GM12878 (cell line): ENCODE measurements at regions not wholly inside any gene's neighbourhood (a gene's known extent, or its start where the extent isn't known, plus 50 kb on each side); places are given as distances from the start of the nearest gene placed in this dataset.

ENCODE experiments used
- ATAC-seq: fragments of 200-7000 bp; cut with Tn5 transposase; 3 replicates; pipeline ENCODE4 v1.9.1; 2020; ENCODE audit warnings: mild to moderate bottlenecking, moderate library complexity
- BruUV-seq: library from RNA; stranded (reverse); fragments of 400-500 nt; replicated peaks from 2 replicates; lab custom pipeline; 2021; lab: Mats Ljungman, UMichigan
- CTCF ChIA-PET: fragments of 300-600 bp; sonication (Branson Sonifier 250); formaldehyde crosslinking; extraction: SDS; loops from one replicate; lab custom pipeline; 2021; ENCODE audit warnings: inconsistent platforms; lab: Yijun Ruan, JAX
- POLR2A ChIA-PET: fragments of 350-600 bp; formaldehyde crosslinking; extraction: SDS; loops from one replicate; lab custom pipeline; 2021; ENCODE audit warnings: inconsistent platforms; lab: Charles Lee
- RAD21 ChIA-PET: fragments of 300-600 bp; sonication (Branson Sonifier 250); formaldehyde crosslinking; loops from one replicate; lab custom pipeline; 2023; ENCODE audit warnings: antibody characterized with exemption; ENCODE audit not compliant: unreplicated experiment; lab: Charles Lee
- SMC1A ChIA-PET: fragments of 300-600 bp; sonication (Branson Sonifier 250); formaldehyde crosslinking; loops from one replicate; lab custom pipeline; 2023; ENCODE audit not compliant: unreplicated experiment, uncharacterized antibody; lab: Charles Lee
- DNase-seq: peaks from one replicate; pipeline ENCODE4 v3.0.0-alpha.2; 2011; ENCODE audit warnings: low read depth, low spot score
- FAIRE-seq: peaks from 3 replicates; lab custom pipeline; 2011; peaks lifted over from hg19 to GRCh38; lab: Jason Lieb, UNC
- H2AFZ ChIP-seq: 2 replicates; pipeline ENCODE4 v1.6.0; 2011; ENCODE audit warnings: low read depth, low read length, control low read depth; ENCODE audit not compliant: control insufficient read depth
- H3K27ac ChIP-seq: 2 replicates; pipeline ENCODE4 v1.5.1; 2011; ENCODE audit warnings: control low read depth; ENCODE audit not compliant: control insufficient read depth, insufficient read depth
- H3K27me3 ChIP-seq, 2 experiments: replicated peaks in 1 of 2; 2 replicates each; pipeline versions ENCODE4 v1.6.0 to v1.6.1; 2011; ENCODE audit warnings: low read length in 1 of 2; ENCODE audit not compliant: control insufficient read depth in 2 of 2, insufficient read depth in 2 of 2
- H3K36me3 ChIP-seq, 2 experiments: 2 replicates each; pipeline ENCODE4 v1.5.1; 2011; ENCODE audit warnings: low read length in 1 of 2; ENCODE audit not compliant: control insufficient read depth in 2 of 2, insufficient read depth in 2 of 2
- H3K4me1 ChIP-seq: 2 replicates; pipeline ENCODE4 v1.6.1; 2011; ENCODE audit warnings: mild to moderate bottlenecking, low read length, moderate library complexity, mixed read lengths; ENCODE audit not compliant: control insufficient read depth, insufficient read depth
- H3K4me2 ChIP-seq: 2 replicates; pipeline ENCODE4 v1.6.0; 2011; ENCODE audit warnings: control low read depth; ENCODE audit not compliant: control insufficient read depth, insufficient read depth
- H3K4me3 ChIP-seq: fragments of 200-600 bp; sonication (generic); 2 replicates; pipeline ENCODE4 v1.5.1; 2016
- H3K79me2 ChIP-seq: 2 replicates; pipeline ENCODE4 v1.6.0; 2011; ENCODE audit warnings: low read length; ENCODE audit not compliant: control insufficient read depth, insufficient read depth
- H3K9ac ChIP-seq: 2 replicates; pipeline ENCODE4 v1.8.0; 2011; ENCODE audit warnings: low read length, control low read depth, mixed read lengths; ENCODE audit not compliant: control insufficient read depth, insufficient read depth
- H3K9me3 ChIP-seq: replicated peaks from 3 replicates; pipeline ENCODE4 v1.5.1; 2011; ENCODE audit warnings: mild to moderate bottlenecking, low read length; ENCODE audit not compliant: control insufficient read depth, insufficient read depth
- H4K20me1 ChIP-seq: 2 replicates; pipeline ENCODE4 v1.6.0; 2011; ENCODE audit not compliant: control insufficient read depth, insufficient read depth
- BCL11A ChIP-seq: IDR thresholded peaks from 2 replicates; pipeline ENCODE4 v1.6.1; 2011; ENCODE audit warnings: low read depth, low read length
- ESRRA ChIP-seq: IDR thresholded peaks from 2 replicates; pipeline ENCODE4 v1.6.1; 2012; ENCODE audit warnings: mild to moderate bottlenecking, low read length, improper control_type of control experiment
- ETV6 ChIP-seq, 2 experiments: fragments of 450-650 bp in 1 of 2; IDR thresholded peaks in 1 of 2; conservative IDR thresholded peaks in 1 of 2; 2 replicates each; pipeline ENCODE4 v1.6.1; 2014; ENCODE audit warnings: antibody characterized with exemption in 1 of 2, borderline replicate concordance in 1 of 2, low read depth in 1 of 2, mild to moderate bottlenecking in 1 of 2, moderate library complexity in 1 of 2
- JUNB ChIP-seq: IDR thresholded peaks from 2 replicates; pipeline ENCODE4 v1.6.1; 2016; ENCODE audit warnings: antibody characterized with exemption, mild to moderate bottlenecking
- MYB ChIP-seq: fragments of 150-350 bp; IDR thresholded peaks from 2 replicates; pipeline ENCODE4 v1.6.1; 2014; ENCODE audit warnings: mild to moderate bottlenecking, low read depth, low read length, borderline replicate concordance
- NR2C1 ChIP-seq: fragments of 450-650 bp; IDR thresholded peaks from 2 replicates; pipeline ENCODE4 v1.6.1; 2017; ENCODE audit warnings: antibody characterized with exemption, mild to moderate bottlenecking, moderate library complexity
- SIX5 ChIP-seq: IDR thresholded peaks from 2 replicates; pipeline ENCODE4 v1.6.1; 2011; ENCODE audit warnings: mild to moderate bottlenecking, low read depth, low read length, moderate library complexity; ENCODE audit not compliant: severe bottlenecking
- WGBS: methylation state at CpG from one replicate; pipeline ENCODE4 v1.1.6; 2016; ENCODE audit warnings: low lambda C conversion rate; ENCODE audit not compliant: insufficient replicate concordance, insufficient coverage; ENCODE audit errors: missing lambda C conversion rate; 5-methylcytosine and 5-hydroxymethylcytosine counted together
- in situ Hi-C: fragments of 300-500 bp; cut with MboI; formaldehyde crosslinking; loops from 9 replicates; pipeline ENCODE4 v1.14.3; 2018; ENCODE audit warnings: mixed read lengths
- intact Hi-C: fragments of 100-400 bp; cut with micrococcal nuclease; formaldehyde crosslinking; loops from one replicate; pipeline ENCODE4 v1.14.2; 2022; ENCODE audit not compliant: unreplicated experiment

DNA sequence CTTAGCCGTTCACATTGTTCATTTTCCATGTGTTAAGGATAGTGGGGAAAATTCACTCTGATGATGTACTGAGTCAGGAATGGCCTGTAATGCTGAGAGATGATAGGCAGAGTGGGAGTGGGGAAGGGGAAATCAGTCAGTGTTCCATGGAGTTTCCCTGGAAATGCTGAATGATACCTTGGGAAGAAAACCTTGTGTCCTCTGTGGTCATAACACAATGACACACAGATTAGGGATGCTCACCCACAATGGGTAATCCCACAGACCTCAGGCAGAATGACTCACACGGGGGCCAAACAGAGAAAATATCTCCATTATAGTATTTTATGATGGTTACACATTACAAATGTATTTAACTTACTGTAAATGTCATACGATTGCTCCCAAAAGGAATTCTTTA, 118.0 kb downstream of the SNX19 start:
- no peak for TF ChIP-seq NR2C1
- TF ChIP-seq ETV6 (conservative IDR thresholded peaks at IDR 0.05 in 1 of 2, IDR thresholded peaks at IDR 0.05 in 1 of 2; ENCODE audit: borderline replicate concordance in 1 of 2, low read depth in 1 of 2) = no peak
- BruUV-seq = no TSS peak
- CTCF ChIA-PET = no interaction called here
- Histone ChIP-seq H3K79me2 (no peaks in the 10 kb centered on the region), H3K4me3 (no peak overlapping the region), H2AFZ (no peak overlapping the region), H3K4me1 (no peaks in the 10 kb centered on the region), H3K4me2 (no peak overlapping the region), H3K9me3 (no peaks in the 10 kb centered on the region), H3K27ac (no peak overlapping the region), H3K36me3 (no peaks in the 10 kb centered on the region), H3K9ac (no peak overlapping the region), H4K20me1 (no peaks in the 10 kb centered on the region), H3K27me3 (0 out of 4 replicates have a peak, but pooled peaks cover 0 to 3% of the 10 kb centered on the region in 2 experiments)
- RAD21 ChIA-PET = no interaction called here
- 29% methylated on average over 3 of the region's 3 CpGs for WGBS
- no peak for FAIRE-seq
- intact Hi-C loops = no loop called here
- POLR2A ChIA-PET = no interaction called here
- ATAC-seq = no peak
- in situ Hi-C loops = no loop called here
- no peak for DNase-seq
- SMC1A ChIA-PET = interaction anchor here (1.1 kb wide), 1 partner anchor 12 kb away, joined by 4 read pairs; no protein-coding TSS in a partner anchor

DNA sequence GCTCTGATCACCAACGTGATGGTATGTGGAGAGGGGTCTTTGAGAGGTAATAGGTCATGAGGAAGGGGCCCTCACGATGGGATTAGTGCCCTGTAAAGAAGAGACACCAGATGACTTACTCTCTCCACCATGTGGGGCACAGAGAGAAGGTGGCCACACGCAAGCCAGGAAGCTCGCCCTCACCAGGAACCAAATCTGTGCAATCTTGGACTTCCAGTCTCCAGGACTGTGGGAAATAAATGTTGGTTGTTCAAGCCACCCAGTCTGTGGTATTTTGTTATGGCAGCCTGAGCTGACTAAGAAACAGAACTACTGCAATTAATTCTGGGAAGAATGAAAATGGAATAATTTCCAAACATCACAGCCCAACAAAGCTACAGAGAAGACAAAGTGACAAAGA, 117.5 kb downstream of the SNX19 start:
- Histone ChIP-seq H3K79me2 (no peaks in the 10 kb centered on the region), H3K27ac (no peak overlapping the region), H2AFZ (no peak overlapping the region), H3K27me3 (0 out of 4 replicates have a peak, but pooled peaks cover 0 to 3% of the 10 kb centered on the region in 2 experiments), H3K4me2 (no peak overlapping the region), H3K4me3 (no peak overlapping the region), H3K4me1 (no peaks in the 10 kb centered on the region), H3K9me3 (no peaks in the 10 kb centered on the region), H4K20me1 (no peaks in the 10 kb centered on the region), H3K36me3 (no peaks in the 10 kb centered on the region), H3K9ac (no peak overlapping the region)
- ATAC-seq = no peak
- DNase-seq = no peak
- CTCF ChIA-PET = no interaction called here
- no peak for FAIRE-seq
- POLR2A ChIA-PET = no interaction called here
- intact Hi-C loops = no loop called here
- WGBS = 25% methylated on average over 4 of the region's 4 CpGs
- SMC1A ChIA-PET = interaction anchor here (1.1 kb wide), 1 partner anchor 12 kb away, joined by 4 read pairs; no protein-coding TSS in a partner anchor
- in situ Hi-C loops = no loop called here
- RAD21 ChIA-PET = no interaction called here
- BruUV-seq = no TSS peak
- no peak for TF ChIP-seq ESRRA
- no peak for TF ChIP-seq SIX5
- no peak for TF ChIP-seq BCL11A
- no peak for TF ChIP-seq JUNB
- no peak for TF ChIP-seq MYB
